Thoracic aorta (tissue), 2 donors: ENCODE measurements at regions not wholly inside any gene's neighbourhood (a gene's known extent, or its start where the extent isn't known, plus 50 kb on each side); places are given as distances from the start of the nearest gene placed in this dataset.

Source experiments
- ATAC-seq: fragments of 150-250 bp; one replicate; pipeline ENCODE4 v1.8.0; 2017; ENCODE audit warnings: low read depth; ENCODE audit not compliant: insufficient number of reproducible peaks, low FRiP score
- DNase-seq: peaks from one replicate; pipeline ENCODE4 v3.0.0-alpha.2; 2020; ENCODE audit warnings: low spot score
- H3K27ac ChIP-seq, 2 donors: fragments of 200-600 bp; sonication (generic); 1 replicate in 1 of 2; 2 replicates in 1 of 2; pipeline ENCODE4 v1.5.1; 2016; ENCODE audit warnings: mild to moderate bottlenecking in 2 of 2, moderate library complexity in 2 of 2
- H3K27me3 ChIP-seq: fragments of 200-600 bp; sonication (generic); replicated peaks from 2 replicates; pipeline ENCODE4 v1.6.0; 2016; ENCODE audit warnings: mild to moderate bottlenecking; ENCODE audit not compliant: insufficient read depth
- H3K36me3 ChIP-seq: fragments of 200-600 bp; sonication (generic); one replicate; pipeline ENCODE4 v1.5.1; 2016
- H3K4me1 ChIP-seq, 2 donors: fragments of 200-600 bp; sonication (generic); 1 replicate in 1 of 2; 2 replicates in 1 of 2; pipeline versions ENCODE4 v1.5.1 to v1.6.0; 2016; ENCODE audit warnings: low read depth in 2 of 2, mild to moderate bottlenecking in 1 of 2; ENCODE audit not compliant: control insufficient read depth in 1 of 2
- H3K4me3 ChIP-seq: fragments of 200-600 bp; sonication (generic); 2 replicates; pipeline ENCODE4 v1.5.1; 2016; ENCODE audit warnings: mild to moderate bottlenecking
- H3K9me3 ChIP-seq: fragments of 200-600 bp; sonication (generic); 2 replicates; pipeline ENCODE4 v1.5.1; 2016
- TF ChIP-seq, protein P1 (sequence below): fragments of 200-600 bp; sonication (generic); IDR thresholded peaks from one replicate; pipeline ENCODE4 v1.5.1; 2019; ENCODE audit warnings: antibody characterized with exemption

DNA sequence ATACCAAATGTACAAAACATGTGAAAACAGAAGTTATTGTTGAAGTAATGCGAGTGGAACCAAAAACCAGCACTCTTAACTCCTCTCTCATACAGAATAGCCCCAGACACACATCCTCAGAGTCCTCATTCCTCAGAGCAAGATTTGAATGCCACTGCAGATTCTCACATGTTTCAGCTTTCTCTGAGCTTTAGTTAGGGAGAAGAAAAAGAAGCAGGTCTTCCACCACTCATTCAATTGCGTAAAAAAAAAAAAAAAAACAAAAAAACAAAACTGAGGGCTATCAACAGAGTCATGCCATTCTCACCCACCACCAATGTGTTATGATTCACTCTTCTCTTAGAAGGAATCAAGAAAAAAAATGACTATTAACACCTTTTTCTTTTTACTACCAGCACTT lies 287.7 kb downstream of the IPMK start:
- ATAC-seq (no peak), DNase-seq (no peak)
- no peak overlapping the region for H3K27ac ChIP-seq
- H3K36me3 ChIP-seq: no peaks in the 10 kb centered on the region
- no peaks in the 10 kb centered on the region for H3K9me3 ChIP-seq
- TF ChIP-seq, protein P1, sequence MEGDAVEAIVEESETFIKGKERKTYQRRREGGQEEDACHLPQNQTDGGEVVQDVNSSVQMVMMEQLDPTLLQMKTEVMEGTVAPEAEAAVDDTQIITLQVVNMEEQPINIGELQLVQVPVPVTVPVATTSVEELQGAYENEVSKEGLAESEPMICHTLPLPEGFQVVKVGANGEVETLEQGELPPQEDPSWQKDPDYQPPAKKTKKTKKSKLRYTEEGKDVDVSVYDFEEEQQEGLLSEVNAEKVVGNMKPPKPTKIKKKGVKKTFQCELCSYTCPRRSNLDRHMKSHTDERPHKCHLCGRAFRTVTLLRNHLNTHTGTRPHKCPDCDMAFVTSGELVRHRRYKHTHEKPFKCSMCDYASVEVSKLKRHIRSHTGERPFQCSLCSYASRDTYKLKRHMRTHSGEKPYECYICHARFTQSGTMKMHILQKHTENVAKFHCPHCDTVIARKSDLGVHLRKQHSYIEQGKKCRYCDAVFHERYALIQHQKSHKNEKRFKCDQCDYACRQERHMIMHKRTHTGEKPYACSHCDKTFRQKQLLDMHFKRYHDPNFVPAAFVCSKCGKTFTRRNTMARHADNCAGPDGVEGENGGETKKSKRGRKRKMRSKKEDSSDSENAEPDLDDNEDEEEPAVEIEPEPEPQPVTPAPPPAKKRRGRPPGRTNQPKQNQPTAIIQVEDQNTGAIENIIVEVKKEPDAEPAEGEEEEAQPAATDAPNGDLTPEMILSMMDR: no peak
- no peaks in the 10 kb centered on the region for H3K4me1 ChIP-seq
- H3K27me3 ChIP-seq: no peaks in the 10 kb centered on the region
- H3K4me3 ChIP-seq: no peak overlapping the region

DNA sequence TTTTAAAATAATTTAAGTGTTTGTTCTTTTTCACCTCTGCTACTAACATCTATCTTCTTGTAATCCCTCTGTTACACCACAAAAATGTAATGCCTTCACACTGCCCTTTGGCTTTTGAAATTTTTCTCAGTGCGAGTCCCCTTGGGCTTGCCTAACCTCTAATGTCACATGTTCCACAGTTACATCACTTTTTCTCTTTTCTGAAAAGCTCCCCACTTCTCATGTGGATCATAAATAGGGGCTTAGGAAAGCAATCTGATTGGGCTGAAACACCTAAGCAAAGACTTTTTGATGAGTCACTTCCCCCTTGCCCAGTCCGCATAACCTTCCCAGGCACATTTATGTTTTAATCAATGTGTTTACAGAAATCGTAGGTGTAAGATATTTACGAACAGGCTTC lies 288.2 kb downstream of the IPMK start:
- Histone ChIP-seq H3K27me3 (no peaks in the 10 kb centered on the region), H3K4me1 (no peaks in the 10 kb centered on the region), H3K4me3 (no peak overlapping the region), H3K9me3 (no peaks in the 10 kb centered on the region), H3K36me3 (no peaks in the 10 kb centered on the region), H3K27ac (no peak overlapping the region)
- ATAC-seq: no peak
- TF ChIP-seq, protein P1: no peak
- DNase-seq: no peak

DNA sequence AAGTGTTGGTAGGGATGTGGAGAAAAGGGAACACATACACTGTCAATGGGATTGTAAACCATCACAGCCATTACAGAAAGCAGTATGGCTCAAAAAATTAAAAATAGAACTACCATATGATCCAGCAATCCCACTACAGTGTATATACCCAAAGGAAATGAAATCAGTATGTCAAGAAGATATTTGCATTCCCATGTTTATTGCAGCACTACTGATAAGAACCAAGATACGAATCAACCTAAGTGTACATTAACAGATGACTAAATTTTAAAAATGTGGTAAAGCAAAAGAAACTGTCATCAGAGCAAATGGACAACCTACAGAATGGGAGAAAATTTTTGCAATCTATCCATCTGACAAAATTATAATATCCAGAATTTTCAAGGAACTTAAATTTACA lies 290.4 kb downstream of the IPMK start:
- H3K27ac ChIP-seq: no peak overlapping the region
- no peak for ATAC-seq
- H3K4me3 ChIP-seq: no peak overlapping the region
- DNase-seq: no peak
- no peaks in the 10 kb centered on the region for H3K9me3 ChIP-seq
- H3K4me1 ChIP-seq: no peaks in the 10 kb centered on the region
- TF ChIP-seq, protein P1: no peak
- H3K27me3 ChIP-seq: no peaks in the 10 kb centered on the region
- no peaks in the 10 kb centered on the region for H3K36me3 ChIP-seq

DNA sequence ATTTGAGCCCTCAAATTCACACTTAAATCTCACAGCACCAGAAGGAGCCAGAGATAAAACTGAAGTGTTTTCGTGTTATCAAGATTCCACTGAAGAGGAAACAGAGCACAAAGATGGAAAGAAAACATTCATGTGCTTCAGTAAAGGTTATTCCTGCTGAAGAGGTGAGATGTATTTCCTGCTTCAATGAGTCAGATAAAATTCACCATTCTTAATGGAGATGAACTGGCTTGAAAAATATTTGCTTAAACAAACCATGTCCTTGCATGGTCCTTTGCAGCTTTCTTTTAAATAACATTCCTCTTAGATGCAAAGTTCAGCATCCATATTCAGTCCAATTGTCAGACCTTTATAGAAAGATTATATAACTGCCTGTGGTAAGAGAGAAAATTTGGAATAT lies 294.2 kb downstream of the IPMK start:
- no peak overlapping the region for H3K27ac ChIP-seq
- no peaks in the 10 kb centered on the region for H3K9me3 ChIP-seq
- DNase-seq (no peak), ATAC-seq (no peak)
- TF ChIP-seq, protein P1: no peak
- no peaks in the 10 kb centered on the region for H3K36me3 ChIP-seq
- H3K4me3 ChIP-seq: no peak overlapping the region
- no peaks in the 10 kb centered on the region for H3K27me3 ChIP-seq
- H3K4me1 ChIP-seq: no peaks in the 10 kb centered on the region

DNA sequence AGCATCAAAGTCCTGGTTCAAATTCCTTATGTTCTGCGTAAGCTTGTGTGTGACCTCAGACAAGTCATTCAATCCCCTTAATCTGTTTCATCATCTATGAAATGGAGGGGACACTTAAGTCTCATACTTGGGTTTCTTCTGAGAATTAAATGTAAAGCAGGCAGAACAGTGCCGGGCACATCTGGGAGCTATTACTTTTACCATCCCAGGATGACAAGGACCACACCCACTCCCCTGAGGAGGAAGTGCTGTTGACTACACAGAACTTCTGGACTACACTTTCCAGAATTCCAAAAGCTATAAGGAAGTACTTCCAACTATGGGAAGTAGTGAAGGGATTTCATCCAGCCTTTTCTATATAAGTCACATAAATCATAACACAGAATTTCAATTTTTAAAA lies 294.9 kb downstream of the IPMK start:
- no peaks in the 10 kb centered on the region for H3K27me3 ChIP-seq
- no peaks in the 10 kb centered on the region for H3K9me3 ChIP-seq
- no peaks in the 10 kb centered on the region for H3K36me3 ChIP-seq
- TF ChIP-seq, protein P1: no peak
- H3K4me3 ChIP-seq: no peak overlapping the region
- H3K27ac ChIP-seq: no peak overlapping the region
- no peak for DNase-seq
- ATAC-seq: no peak
- no peaks in the 10 kb centered on the region for H3K4me1 ChIP-seq
